ENCODE measurements at regions not wholly inside any gene's neighbourhood (a gene's known extent, or its start where the extent isn't known, plus 50 kb on each side); places are given as distances from the start of the nearest gene placed in this dataset.

DNA sequence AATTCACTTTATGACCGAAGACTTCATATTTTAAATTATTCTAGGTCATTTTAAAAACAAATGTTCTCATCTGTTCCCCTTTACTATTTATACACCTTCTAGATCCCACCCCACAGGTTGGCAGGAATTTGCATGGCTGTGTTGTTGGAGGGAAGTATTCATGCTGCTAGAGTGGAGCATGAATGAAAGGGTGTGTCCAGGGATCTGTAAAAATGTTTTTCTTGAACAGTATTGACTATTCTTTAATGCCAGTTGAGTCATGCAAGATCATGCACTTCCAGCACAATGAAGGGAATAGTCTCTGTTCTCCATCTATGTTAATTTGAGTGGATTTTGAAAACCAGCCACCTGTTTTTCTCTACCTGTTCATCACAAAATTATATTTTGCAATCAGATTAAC, 52.0 kb upstream of the COL3A1 start:
- DNase-seq (ENCODE audit: low spot score): no peak

All from Ammon's horn (tissue), 1 donor.